Stimulated activated naive CD8-positive, alpha-beta T cell treated with anti-CD3 and anti-CD28 coated beads, Interleukin-15, amount 100 ng/mL, for 72 hours (primary cell): ENCODE measurements at regions not wholly inside any gene's neighbourhood (a gene's known extent, or its start where the extent isn't known, plus 50 kb on each side); places are given as distances from the start of the nearest gene placed in this dataset.
"Not testable (repeated sequence)": the region's sequence is repeated elsewhere in the genome, so short reads cannot be mapped to it uniquely, and the experiment has no call there.

Experiments used
- ATAC-seq: fragments of 150-1000 bp; cut with Tn5 transposase; 2 replicates; pipeline ENCODE4 v1.10.0; 2021; ENCODE audit warnings: mild to moderate bottlenecking, moderate library complexity
- DNase-seq, 2 donors: peaks; one replicate each; pipeline ENCODE4 v3.0.0; 2021 to 2022
- H3K27ac Mint-ChIP-seq, 2 donors: one replicate each; pipeline ENCODE4 v1.8.0; 2022; ENCODE audit warnings: mild to moderate bottlenecking in 2 of 2, mixed read lengths in 2 of 2, moderate library complexity in 2 of 2
- H3K27me3 Mint-ChIP-seq: one replicate; pipeline ENCODE4 v1.8.0; 2022; ENCODE audit warnings: mixed read lengths
- H3K4me1 Mint-ChIP-seq: one replicate; pipeline ENCODE4 v1.8.0; 2022; ENCODE audit warnings: mild to moderate bottlenecking, mixed read lengths
- H3K4me3 Mint-ChIP-seq, 2 donors: one replicate each; pipeline ENCODE4 v1.8.0; 2022; ENCODE audit warnings: mild to moderate bottlenecking in 2 of 2, mixed read lengths in 2 of 2, moderate library complexity in 1 of 2
- H3K9me3 Mint-ChIP-seq, 2 donors: one replicate each; pipeline ENCODE4 v1.8.0; 2022; ENCODE audit warnings: mixed read lengths in 2 of 2

DNA sequence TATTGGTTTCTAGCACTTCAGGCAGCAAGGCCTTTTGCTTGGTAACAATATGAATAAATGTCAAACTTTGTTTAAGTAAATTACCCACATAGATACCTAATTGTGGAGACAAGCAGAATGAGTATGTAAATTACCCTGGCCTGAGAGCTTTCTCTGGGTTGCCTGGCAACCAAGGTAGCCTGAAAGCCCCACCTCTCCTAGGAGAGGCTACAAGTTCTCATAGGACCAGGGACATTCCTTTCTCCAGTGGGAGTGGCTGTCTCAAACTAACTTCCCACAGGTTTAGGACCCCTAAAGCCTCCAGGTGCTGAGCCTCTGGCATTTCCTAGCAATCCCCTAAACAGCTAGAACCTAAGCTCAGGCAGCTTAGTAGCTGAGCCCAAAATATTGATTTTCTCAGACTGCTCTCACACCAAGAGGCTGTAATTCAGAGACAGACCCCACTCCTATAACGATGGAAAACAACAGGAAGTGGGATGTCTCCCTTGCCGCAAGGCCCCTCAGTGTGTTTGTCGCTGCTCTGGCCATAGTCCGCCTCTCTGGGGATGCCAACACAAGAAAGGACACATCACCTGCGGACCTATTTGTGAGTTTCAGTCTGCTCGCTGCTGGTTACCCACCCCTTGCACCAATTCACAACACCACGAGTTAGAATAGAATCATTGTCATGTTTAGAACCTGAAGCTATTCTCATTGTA, 207.3 kb downstream of the DLEU7 start:
- Mint-ChIP-seq H3K27me3 (no peaks in the 10 kb centered on the region), H3K27ac (peak overlapping the region in 1 of 2 donors; percentile 40)

DNA sequence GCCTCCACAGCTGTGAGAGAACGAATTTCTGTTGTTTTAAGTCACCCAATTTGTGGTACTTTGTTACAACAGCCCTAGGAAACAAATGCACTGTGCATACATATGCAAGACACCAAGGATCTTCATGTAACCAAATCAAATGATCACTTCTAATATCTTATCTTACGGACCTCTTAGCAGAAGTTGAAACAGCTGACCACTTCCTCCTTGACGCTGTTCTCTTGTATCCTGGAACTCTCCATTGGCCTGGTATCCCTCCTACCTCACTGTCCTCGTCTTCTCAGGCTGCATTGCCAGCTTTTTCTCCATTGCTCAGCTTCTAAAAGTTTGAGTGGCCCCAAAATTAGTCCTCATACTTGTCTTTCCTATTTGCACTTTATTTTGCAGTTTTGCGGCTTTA, 200.4 kb downstream of the DLEU7 start:
- no peak overlapping the region for H3K27ac Mint-ChIP-seq
- H3K4me3 Mint-ChIP-seq = no peak overlapping the region
- DNase-seq (no peak), ATAC-seq (no peak)
- H3K4me1 Mint-ChIP-seq = no peaks in the 10 kb centered on the region
- no peaks in the 10 kb centered on the region for H3K9me3 Mint-ChIP-seq
- no peaks in the 10 kb centered on the region for H3K27me3 Mint-ChIP-seq

More for the DNA sequence above, 207.3 kb downstream of the DLEU7 start:
- no peak overlapping the region for H3K4me3 Mint-ChIP-seq
- DNase-seq (no peak), ATAC-seq (no peak)
- peaks cover 6% of the 10 kb centered on the region for H3K4me1 Mint-ChIP-seq
- H3K9me3 Mint-ChIP-seq = no peaks in the 10 kb centered on the region

DNA sequence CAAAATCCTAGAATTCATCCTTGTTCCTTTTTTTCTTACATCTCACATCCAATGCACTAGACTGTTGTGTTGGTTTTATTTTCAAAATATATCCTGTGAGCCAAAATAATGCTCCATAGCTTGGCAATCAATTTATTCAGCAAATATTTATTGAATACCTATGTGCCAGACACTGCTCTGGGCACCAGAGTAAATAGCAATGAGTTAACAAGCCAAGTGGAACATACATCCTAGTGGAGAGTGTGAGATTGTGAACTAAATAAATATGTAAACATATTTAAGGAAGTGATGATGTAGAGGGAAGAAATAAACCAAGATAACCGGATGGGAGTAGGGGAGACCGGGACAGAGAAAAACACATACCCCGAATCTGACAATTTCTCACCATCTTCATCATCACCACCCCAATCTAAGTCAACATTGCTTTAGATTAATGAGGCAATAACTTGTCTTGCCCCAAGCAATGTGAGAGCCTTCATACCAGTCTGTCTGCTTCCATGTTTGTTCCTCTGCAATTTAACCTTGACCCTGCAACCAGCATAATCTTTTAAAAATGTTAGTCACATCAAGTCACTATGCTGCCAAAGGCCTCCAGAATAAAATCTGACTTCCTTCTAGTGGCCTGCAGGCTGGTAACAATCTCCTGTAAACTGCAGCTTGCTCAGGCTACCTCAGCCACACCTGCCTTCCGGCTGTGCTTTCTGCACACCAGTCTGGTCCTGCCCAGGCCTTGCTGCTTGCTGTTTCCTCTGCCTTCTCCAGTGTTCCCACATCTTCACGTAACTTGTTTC, 199.2 kb downstream of the DLEU7 start:
- Mint-ChIP-seq H3K27me3 (no peaks in the 10 kb centered on the region), H3K9me3 (no peaks in the 10 kb centered on the region), H3K27ac (no peak overlapping the region), H3K4me3 (no peak overlapping the region), H3K4me1 (no peaks in the 10 kb centered on the region)
- DNase-seq = no peak
- no peak for ATAC-seq

GRCh38 chr13:50645092-50645491, 198.4 kb downstream of the DLEU7 start:
- Mint-ChIP-seq H3K27me3 (peaks cover 4% of the 10 kb centered on the region), H3K4me1 (no peaks in the 10 kb centered on the region), H3K4me3 (no peak overlapping the region), H3K9me3 (no peaks in the 10 kb centered on the region), H3K27ac (no peak overlapping the region)
- DNase-seq (no peak), ATAC-seq (no peak)

- Mint-ChIP-seq H3K27ac (no peak overlapping the region), H3K4me1 (peaks cover 4% of the 10 kb centered on the region), H3K27me3 (peaks cover 7% of the 10 kb centered on the region), H3K4me3 (no peak overlapping the region), H3K9me3 (no peaks in the 10 kb centered on the region)
- ATAC-seq (no peak), DNase-seq (no peak)
Measured at GRCh38 chr13:50646070-50646469, 197.4 kb downstream of the DLEU7 start.

GRCh38 chr13:50649211-50649610, 194.3 kb downstream of the DLEU7 start:
- H3K4me1 Mint-ChIP-seq = peaks cover 7% of the 10 kb centered on the region
- H3K4me3 Mint-ChIP-seq = no peak overlapping the region
- H3K27ac Mint-ChIP-seq = no peak overlapping the region
- no peak for ATAC-seq
- no peak for DNase-seq
- peaks cover 7% of the 10 kb centered on the region for H3K27me3 Mint-ChIP-seq
- no peaks in the 10 kb centered on the region for H3K9me3 Mint-ChIP-seq

DNA sequence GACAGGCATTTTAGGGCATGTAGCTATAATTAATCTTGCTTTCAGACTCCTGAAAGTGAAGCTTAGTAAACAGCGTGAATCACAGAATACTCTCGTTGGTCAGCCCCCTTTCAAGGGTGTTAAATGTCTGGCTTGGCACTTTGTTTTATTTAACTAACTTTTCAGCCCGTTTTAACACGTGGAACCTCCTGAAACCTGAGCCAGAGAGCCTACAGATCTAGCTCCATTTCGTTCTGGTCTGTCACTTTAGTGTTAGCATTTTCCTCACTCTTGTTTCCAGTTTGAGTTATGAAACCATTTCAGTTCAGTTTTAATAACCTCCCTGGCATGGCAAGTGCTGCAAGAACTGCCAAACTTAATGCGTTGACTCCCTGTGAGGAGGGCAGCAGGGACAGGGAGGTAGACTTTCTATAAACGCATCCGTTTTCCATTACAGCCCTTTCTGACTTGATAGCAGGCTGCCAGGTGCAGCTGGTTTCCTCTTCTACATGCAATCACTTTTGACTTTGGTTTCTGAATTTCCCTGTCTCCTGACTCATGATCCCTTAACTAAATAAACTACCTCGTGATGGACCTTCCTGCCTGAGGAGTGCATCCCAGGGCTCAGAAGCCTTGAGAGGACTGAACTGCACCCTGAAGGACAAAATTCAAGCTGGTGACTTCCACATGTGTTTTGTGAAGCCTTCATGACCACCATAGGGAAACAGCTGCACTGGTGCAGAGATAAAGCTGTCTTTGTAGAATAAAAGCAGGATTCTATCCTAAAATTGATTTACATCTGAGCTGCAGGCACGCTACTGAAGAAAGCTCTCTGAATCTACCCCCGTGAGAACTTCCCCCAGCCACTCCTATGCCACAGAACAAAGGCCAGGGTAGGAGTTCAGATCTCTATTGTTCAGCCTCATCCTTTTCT, 192.6 kb downstream of the DLEU7 start:
- DNase-seq (no peak), ATAC-seq (no peak)
- Mint-ChIP-seq H3K27me3 (peaks cover 7% of the 10 kb centered on the region), H3K4me1 (peaks cover 7% of the 10 kb centered on the region), H3K4me3 (no peak overlapping the region), H3K9me3 (no peaks in the 10 kb centered on the region), H3K27ac (no peak overlapping the region)

DNA sequence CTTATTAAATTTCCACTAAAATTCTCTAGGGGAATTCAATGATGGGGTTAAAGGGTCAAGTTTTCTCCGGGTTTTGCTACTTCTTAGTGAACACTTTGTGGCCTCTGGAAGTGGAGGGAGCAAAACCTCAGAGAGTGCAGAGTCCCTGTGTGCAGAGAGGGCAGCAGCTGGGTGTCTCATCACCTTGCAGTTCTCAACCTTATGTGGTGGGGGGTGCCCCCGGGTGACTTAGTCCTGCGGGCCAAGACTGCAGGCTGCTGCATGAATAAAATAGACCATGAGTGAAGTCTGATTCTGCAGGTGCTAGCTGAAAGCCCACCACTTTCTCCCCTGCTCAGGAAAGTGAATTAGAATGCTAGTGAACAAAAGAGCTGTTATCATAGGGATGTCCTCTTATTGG, 191.6 kb downstream of the DLEU7 start:
- Mint-ChIP-seq H3K27me3 (peaks cover 7% of the 10 kb centered on the region), H3K9me3 (no peaks in the 10 kb centered on the region), H3K4me1 (peaks cover 7% of the 10 kb centered on the region), H3K4me3 (no peak overlapping the region), H3K27ac (no peak overlapping the region)
- ATAC-seq (no peak), DNase-seq (no peak)

DNA sequence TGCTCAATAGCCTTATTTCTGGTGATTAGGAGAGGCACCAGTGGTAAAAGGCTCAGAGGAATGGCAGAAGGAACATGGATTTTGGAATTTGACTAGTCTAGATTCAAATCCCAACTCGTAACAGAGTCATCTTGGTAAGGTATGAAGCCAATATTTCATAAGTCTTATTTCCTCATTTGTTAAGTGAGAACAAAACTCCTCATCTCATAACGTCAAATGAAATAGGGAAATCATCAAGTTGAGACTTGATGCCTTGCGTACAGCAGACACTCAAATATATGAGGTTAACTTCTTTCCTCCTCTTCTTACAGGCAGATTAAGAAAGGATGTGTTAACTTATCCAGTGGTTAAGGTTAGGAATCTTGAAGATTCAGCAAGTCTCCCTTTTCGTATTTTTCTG, 189.2 kb downstream of the DLEU7 start:
- ATAC-seq (no peak), DNase-seq (no peak)
- Mint-ChIP-seq H3K4me3 (no peak overlapping the region), H3K27ac (no peak overlapping the region), H3K9me3 (no peaks in the 10 kb centered on the region), H3K27me3 (peaks cover 7% of the 10 kb centered on the region), H3K4me1 (peaks cover 7% of the 10 kb centered on the region)

- not testable (repeated sequence) for H3K4me3 Mint-ChIP-seq, H3K27ac Mint-ChIP-seq, H3K4me1 Mint-ChIP-seq, DNase-seq, H3K27me3 Mint-ChIP-seq, ATAC-seq
- H3K9me3 Mint-ChIP-seq = peaks cover 8 to 11% of the 10 kb centered on the region in 2 donors
Measured at GRCh38 chr13:50661881-50662280, 181.6 kb downstream of the DLEU7 start.

GRCh38 chr13:50664951-50665350, 178.5 kb downstream of the DLEU7 start:
- peaks cover 8 to 15% of the 10 kb centered on the region in 2 donors for H3K9me3 Mint-ChIP-seq
- ATAC-seq = no peak
- H3K4me1 Mint-ChIP-seq = no peaks in the 10 kb centered on the region
- DNase-seq = no peak
- H3K27ac Mint-ChIP-seq = no peak overlapping the region
- no peaks in the 10 kb centered on the region for H3K27me3 Mint-ChIP-seq
- no peak overlapping the region for H3K4me3 Mint-ChIP-seq

- ATAC-seq (no peak), DNase-seq (no peak)
- Mint-ChIP-seq H3K27me3 (no peaks in the 10 kb centered on the region), H3K9me3 (peaks cover 8 to 15% of the 10 kb centered on the region in 2 donors), H3K4me1 (no peaks in the 10 kb centered on the region), H3K27ac (no peak overlapping the region), H3K4me3 (no peak overlapping the region)
Measured at GRCh38 chr13:50668049-50668448, 175.4 kb downstream of the DLEU7 start.

- H3K4me1 Mint-ChIP-seq = no peaks in the 10 kb centered on the region
- ATAC-seq (no peak), DNase-seq (no peak)
- no peak overlapping the region for H3K27ac Mint-ChIP-seq
- H3K27me3 Mint-ChIP-seq = no peaks in the 10 kb centered on the region
- no peak overlapping the region for H3K4me3 Mint-ChIP-seq
- peaks cover 8 to 15% of the 10 kb centered on the region in 2 donors for H3K9me3 Mint-ChIP-seq
Measured at GRCh38 chr13:50668691-50669271, 174.7 kb downstream of the DLEU7 start.

DNA sequence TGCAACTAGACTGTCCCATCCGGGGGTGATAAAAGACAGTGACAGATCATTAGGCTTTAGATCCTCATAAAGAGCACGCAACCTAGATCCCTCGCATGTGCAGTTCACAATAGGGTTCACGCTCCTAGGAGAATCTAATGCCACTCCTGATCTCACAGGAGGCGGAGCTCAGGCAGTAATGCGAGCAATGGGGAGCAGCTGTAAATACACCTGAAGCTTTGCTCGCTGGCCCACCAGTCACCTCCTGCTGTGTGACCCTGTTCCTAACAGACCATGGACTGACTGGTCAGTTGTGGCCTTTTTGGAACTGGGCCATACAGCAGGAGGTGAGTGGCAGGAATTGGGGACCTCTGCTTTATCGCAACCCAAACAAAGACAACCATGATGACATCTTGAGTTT, 173.2 kb downstream of the DLEU7 start:
- Mint-ChIP-seq H3K9me3 (peaks cover 8 to 15% of the 10 kb centered on the region in 2 donors), H3K4me1 (no peaks in the 10 kb centered on the region), H3K27ac (no peak overlapping the region), H3K4me3 (no peak overlapping the region), H3K27me3 (no peaks in the 10 kb centered on the region)
- ATAC-seq = no peak
- no peak for DNase-seq

DNA sequence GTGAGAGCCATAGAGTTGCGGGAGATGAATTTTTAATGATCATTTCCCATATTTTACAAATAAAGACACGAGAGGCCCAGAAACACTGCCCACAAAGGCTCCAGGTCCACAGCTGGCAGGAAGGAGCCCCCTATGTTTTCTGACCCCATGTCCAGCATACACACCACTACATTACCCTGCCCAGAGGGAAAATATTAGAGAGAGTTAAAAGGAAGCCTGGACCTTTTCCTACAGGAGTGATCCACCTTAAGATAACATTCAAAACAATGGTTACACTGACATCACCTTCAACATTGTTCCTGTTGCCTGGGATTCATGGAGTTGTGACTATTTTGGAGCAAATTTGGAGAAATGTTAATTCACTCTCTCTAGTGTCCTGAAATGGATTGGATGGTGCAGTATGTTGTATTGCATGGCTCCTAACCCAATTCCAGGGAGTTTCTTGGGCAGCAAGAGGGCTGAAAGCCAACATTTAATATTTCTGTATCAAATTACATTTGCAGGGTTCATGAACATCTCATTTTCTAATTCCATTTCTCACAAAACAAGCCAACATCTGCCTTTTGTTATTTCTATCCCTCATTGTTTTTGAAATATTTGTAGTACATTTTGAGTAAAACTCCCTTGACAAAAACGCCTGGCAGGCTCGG, 172.5 kb downstream of the DLEU7 start:
- no peak overlapping the region for H3K27ac Mint-ChIP-seq
- peaks cover 7 to 13% of the 10 kb centered on the region in 2 donors for H3K9me3 Mint-ChIP-seq
- H3K4me3 Mint-ChIP-seq = no peak overlapping the region
- no peak for ATAC-seq
- DNase-seq = no peak
- H3K27me3 Mint-ChIP-seq = no peaks in the 10 kb centered on the region
- H3K4me1 Mint-ChIP-seq = no peaks in the 10 kb centered on the region
